GM12864 (cell line): ENCODE measurements at regions not wholly inside any gene's neighbourhood (a gene's known extent, or its start where the extent isn't known, plus 50 kb on each side); places are given as distances from the start of the nearest gene placed in this dataset.

ENCODE experiments used
- DNase-seq: peaks from one replicate; pipeline ENCODE4 v3.0.0-alpha.2; 2011; ENCODE audit warnings: low read depth
- H3K4me3 ChIP-seq: 2 replicates; pipeline ENCODE4 v1.5.1; 2011; ENCODE audit warnings: mild to moderate bottlenecking, low read depth, low read length, control low read depth
- TF ChIP-seq, protein P1 (sequence below): IDR thresholded peaks from 2 replicates; pipeline ENCODE4 v1.5.1; 2011; ENCODE audit warnings: low read depth, mild to moderate bottlenecking, moderate library complexity, low read length, control low read depth, inconsistent platforms; ENCODE audit errors: missing control alignments

DNA sequence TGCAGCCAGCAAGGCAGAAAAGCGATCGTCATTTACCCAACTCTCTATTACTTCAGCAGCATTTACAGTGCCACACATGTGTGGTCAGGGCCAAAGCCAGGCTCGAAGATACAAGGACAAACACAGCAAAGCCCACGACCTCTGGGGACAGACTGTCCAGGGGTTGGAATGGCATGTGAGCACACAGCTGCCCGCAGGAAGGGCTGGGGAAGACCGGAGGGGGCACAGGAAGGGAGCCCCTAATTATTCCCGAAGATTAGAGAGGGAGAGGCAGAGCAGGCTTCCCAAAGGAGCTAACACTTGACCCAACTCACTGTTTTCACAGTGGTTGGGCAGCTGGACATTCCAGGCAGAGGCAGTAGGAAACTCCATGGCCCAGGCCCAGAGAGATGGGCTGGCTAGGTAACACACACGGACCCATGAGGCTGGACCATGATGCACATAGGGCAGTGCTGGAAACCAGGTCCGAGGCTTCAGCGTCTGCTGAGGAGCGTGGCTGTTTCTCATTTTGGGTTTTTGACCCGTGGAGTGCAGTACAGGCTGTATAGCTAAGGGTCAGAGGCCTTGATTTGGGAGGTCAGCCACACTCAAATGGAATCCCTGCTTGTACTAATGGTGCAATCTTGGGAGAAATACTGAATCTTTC is 179.8 kb downstream of the FOXO1 start:
- TF ChIP-seq, protein P1, sequence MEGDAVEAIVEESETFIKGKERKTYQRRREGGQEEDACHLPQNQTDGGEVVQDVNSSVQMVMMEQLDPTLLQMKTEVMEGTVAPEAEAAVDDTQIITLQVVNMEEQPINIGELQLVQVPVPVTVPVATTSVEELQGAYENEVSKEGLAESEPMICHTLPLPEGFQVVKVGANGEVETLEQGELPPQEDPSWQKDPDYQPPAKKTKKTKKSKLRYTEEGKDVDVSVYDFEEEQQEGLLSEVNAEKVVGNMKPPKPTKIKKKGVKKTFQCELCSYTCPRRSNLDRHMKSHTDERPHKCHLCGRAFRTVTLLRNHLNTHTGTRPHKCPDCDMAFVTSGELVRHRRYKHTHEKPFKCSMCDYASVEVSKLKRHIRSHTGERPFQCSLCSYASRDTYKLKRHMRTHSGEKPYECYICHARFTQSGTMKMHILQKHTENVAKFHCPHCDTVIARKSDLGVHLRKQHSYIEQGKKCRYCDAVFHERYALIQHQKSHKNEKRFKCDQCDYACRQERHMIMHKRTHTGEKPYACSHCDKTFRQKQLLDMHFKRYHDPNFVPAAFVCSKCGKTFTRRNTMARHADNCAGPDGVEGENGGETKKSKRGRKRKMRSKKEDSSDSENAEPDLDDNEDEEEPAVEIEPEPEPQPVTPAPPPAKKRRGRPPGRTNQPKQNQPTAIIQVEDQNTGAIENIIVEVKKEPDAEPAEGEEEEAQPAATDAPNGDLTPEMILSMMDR: no peak
- H3K4me3 ChIP-seq: no peak overlapping the region
- no peak for DNase-seq

GRCh38 chr13:40488869-40489391 is 177.5 kb downstream of the FOXO1 start:
- DNase-seq: no peak
- no peak overlapping the region for H3K4me3 ChIP-seq
- TF ChIP-seq, protein P1: no peak

DNA sequence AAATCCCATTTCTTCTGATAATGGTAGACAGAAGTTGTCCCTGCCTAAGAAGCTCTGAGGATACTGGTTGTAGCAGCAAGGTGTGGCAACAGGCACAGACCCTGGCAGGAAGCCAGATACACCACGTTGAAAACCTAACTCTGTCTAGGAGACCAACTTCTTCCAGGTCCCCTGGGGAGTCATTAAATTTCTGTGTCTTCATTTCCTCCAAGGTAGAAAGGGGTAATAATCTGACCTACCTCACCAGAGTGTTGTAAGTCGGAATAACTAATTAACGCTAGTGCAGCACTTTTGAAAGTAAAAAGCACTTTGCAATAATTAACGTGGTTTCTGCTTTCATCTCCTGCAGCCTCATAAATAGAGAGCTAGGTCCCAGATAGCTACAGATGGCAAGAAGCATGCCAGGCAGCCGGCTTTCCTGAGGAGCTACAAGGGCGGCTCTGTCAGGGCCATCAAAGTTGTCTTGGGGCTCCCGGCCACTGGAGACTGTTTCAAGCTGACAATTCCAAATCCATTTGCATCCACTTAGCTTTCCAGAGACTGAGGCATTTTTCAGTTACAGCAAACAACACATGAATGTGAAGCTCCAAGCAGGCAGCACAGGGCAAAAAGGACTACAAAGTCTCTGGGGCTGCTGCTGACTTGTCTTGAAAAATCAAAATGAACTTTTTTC is 176.2 kb downstream of the FOXO1 start:
- no peak overlapping the region for H3K4me3 ChIP-seq
- no peak for DNase-seq
- TF ChIP-seq, protein P1: no peak

- TF ChIP-seq, protein P1: no peak
- no peak for DNase-seq
- no peak overlapping the region for H3K4me3 ChIP-seq
These were observed 173.9 kb downstream of the FOXO1 start for GRCh38 chr13:40492511-40492910.

DNA sequence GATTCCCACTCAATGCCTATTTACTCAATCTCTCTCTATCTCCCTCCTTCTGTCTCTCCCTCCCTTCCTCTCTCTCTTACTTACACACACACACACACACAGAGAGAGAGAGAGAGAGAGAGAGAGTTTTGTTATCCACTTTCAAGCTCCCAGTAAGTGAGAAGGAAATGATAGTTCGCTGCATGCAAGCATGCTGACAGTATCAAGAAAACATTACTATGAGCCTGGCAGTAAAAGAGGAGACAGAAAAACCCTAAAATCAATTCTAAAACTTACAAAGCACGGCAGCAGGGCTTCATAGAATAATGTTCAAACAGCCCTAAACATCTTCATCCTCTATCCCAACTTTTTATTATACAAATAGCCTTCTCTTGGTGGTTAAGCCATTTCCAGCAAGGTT is 171.9 kb downstream of the FOXO1 start:
- TF ChIP-seq, protein P1: no peak
- no peak for DNase-seq
- H3K4me3 ChIP-seq: no peak overlapping the region

- TF ChIP-seq, protein P1: no peak
- H3K4me3 ChIP-seq: no peak overlapping the region
- DNase-seq: no peak
These were observed 171.4 kb downstream of the FOXO1 start for GRCh38 chr13:40494946-40495620.
